Neural progenitor cell (in vitro differentiated cells): ENCODE measurements at regions not wholly inside any gene's neighbourhood (a gene's known extent, or its start where the extent isn't known, plus 50 kb on each side); places are given as distances from the start of the nearest gene placed in this dataset.

Source experiments
- DNase-seq: peaks from one replicate; pipeline ENCODE4 v3.0.0-alpha.2; 2016; ENCODE audit warnings: low spot score
- H2AFZ ChIP-seq: fragments of 200-600 bp; sonication (generic); replicated peaks from 2 replicates; pipeline ENCODE4 v1.6.1; 2016; ENCODE audit warnings: antibody characterized with exemption
- H3F3A ChIP-seq: fragments of 200-600 bp; sonication (generic); 2 replicates; pipeline ENCODE4 v1.6.1; 2016; ENCODE audit warnings: antibody characterized with exemption, low read depth
- H3K27ac ChIP-seq: fragments of 200-600 bp; sonication (generic); 2 replicates; pipeline ENCODE4 v1.5.1; 2016; ENCODE audit warnings: mild to moderate bottlenecking
- H3K27me3 ChIP-seq: fragments of 200-600 bp; sonication (generic); 2 replicates; pipeline ENCODE4 v1.6.1; 2016; ENCODE audit warnings: mild to moderate bottlenecking, moderate library complexity
- H3K36me3 ChIP-seq: fragments of 200-600 bp; sonication (generic); 2 replicates; pipeline ENCODE4 v1.5.1; 2016
- H3K4me1 ChIP-seq: fragments of 200-600 bp; sonication (generic); 2 replicates; pipeline ENCODE4 v1.6.1; 2016; ENCODE audit warnings: mixed run types
- H3K4me2 ChIP-seq: fragments of 200-600 bp; sonication (generic); 2 replicates; pipeline ENCODE4 v1.6.1; 2016
- H3K4me3 ChIP-seq: fragments of 200-600 bp; sonication (generic); 2 replicates; pipeline ENCODE4 v1.5.1; 2016
- H3K79me2 ChIP-seq: fragments of 200-600 bp; sonication (generic); 2 replicates; pipeline ENCODE4 v1.6.1; 2016; ENCODE audit warnings: low read depth
- H3K9ac ChIP-seq: fragments of 200-600 bp; sonication (generic); 2 replicates; pipeline ENCODE4 v1.6.1; 2016
- H3K9me3 ChIP-seq: fragments of 200-600 bp; sonication (generic); 2 replicates; pipeline ENCODE4 v1.5.1; 2016; ENCODE audit warnings: low read depth
- H4K20me1 ChIP-seq: fragments of 200-600 bp; sonication (generic); 2 replicates; pipeline ENCODE4 v1.6.1; 2016; ENCODE audit warnings: low read depth
- H3K27ac Mint-ChIP-seq: 3 replicates; pipeline ENCODE4 v1.8.0; 2021; ENCODE audit warnings: mixed read lengths
- H3K27me3 Mint-ChIP-seq: 2 replicates; pipeline ENCODE4 v1.8.0; 2022; ENCODE audit warnings: low read depth, mild to moderate bottlenecking, inconsistent platforms, moderate library complexity, mixed read lengths; ENCODE audit not compliant: insufficient read depth
- H3K36me3 Mint-ChIP-seq: 3 replicates; pipeline ENCODE4 v1.8.0; 2021; ENCODE audit warnings: mixed read lengths
- H3K4me1 Mint-ChIP-seq: 3 replicates; pipeline ENCODE4 v1.8.0; 2021; ENCODE audit warnings: mixed read lengths
- H3K4me3 Mint-ChIP-seq: 3 replicates; pipeline ENCODE4 v1.8.0; 2021; ENCODE audit warnings: mild to moderate bottlenecking, moderate library complexity, mixed read lengths
- H3K9me3 Mint-ChIP-seq: 3 replicates; pipeline ENCODE4 v1.8.0; 2020; ENCODE audit warnings: mixed read lengths
- EZH2 ChIP-seq: fragments of 200-600 bp; sonication (generic); IDR thresholded peaks from 2 replicates; pipeline ENCODE4 v1.6.1; 2017; ENCODE audit warnings: antibody characterized with exemption, mild to moderate bottlenecking, moderate library complexity
- EZH2phosphoT487 ChIP-seq: fragments of 200-600 bp; sonication (generic); IDR thresholded peaks from 2 replicates; pipeline ENCODE4 v1.6.1; 2017; ENCODE audit warnings: antibody characterized with exemption
- TF ChIP-seq, protein P1 (sequence below): fragments of 200-600 bp; sonication (generic); IDR thresholded peaks from 2 replicates; pipeline ENCODE4 v1.5.1; 2017; ENCODE audit warnings: antibody characterized with exemption, mild to moderate bottlenecking

DNA sequence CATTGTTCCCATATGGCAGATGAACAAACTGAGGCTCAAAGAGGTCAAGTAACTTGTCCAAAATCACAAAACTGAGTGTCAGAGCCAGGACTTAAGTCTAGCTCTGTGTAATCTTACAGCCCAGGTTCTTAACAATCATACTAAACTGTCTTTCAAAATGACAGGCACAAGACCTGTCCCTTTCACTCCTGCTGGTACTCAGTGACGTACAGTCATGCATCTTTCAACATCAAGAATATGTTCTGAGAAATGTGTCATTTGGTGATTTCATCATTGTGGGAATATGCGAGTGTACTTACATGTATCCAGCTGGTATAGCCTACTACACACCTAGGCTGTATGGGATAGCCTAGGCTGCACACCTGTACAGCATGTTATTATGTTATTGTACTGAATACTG is 646.8 kb upstream of the WWC1 start:
- H3K4me3 ChIP-seq = no peak overlapping the region
- H3K27ac ChIP-seq = no peak overlapping the region
- Mint-ChIP-seq H3K4me3 (no peak overlapping the region), H3K36me3 (peaks cover 2% of the 10 kb centered on the region), H3K27ac (no peak overlapping the region), H3K27me3 (no peaks in the 10 kb centered on the region), H3K4me1 (peaks cover 24% of the 10 kb centered on the region), H3K9me3 (no peaks in the 10 kb centered on the region)
- H3K9ac ChIP-seq = no peak overlapping the region
- no peak for DNase-seq
- H3K4me2 ChIP-seq = no peak overlapping the region
- no peaks in the 10 kb centered on the region for H3K9me3 ChIP-seq
- TF ChIP-seq EZH2phosphoT487 (no peak), EZH2 (no peak)
- TF ChIP-seq, protein P1, sequence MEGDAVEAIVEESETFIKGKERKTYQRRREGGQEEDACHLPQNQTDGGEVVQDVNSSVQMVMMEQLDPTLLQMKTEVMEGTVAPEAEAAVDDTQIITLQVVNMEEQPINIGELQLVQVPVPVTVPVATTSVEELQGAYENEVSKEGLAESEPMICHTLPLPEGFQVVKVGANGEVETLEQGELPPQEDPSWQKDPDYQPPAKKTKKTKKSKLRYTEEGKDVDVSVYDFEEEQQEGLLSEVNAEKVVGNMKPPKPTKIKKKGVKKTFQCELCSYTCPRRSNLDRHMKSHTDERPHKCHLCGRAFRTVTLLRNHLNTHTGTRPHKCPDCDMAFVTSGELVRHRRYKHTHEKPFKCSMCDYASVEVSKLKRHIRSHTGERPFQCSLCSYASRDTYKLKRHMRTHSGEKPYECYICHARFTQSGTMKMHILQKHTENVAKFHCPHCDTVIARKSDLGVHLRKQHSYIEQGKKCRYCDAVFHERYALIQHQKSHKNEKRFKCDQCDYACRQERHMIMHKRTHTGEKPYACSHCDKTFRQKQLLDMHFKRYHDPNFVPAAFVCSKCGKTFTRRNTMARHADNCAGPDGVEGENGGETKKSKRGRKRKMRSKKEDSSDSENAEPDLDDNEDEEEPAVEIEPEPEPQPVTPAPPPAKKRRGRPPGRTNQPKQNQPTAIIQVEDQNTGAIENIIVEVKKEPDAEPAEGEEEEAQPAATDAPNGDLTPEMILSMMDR = no peak
- H3K4me1 ChIP-seq = no peaks in the 10 kb centered on the region
- H3K36me3 ChIP-seq = no peaks in the 10 kb centered on the region
- no peaks in the 10 kb centered on the region for H4K20me1 ChIP-seq
- H2AFZ ChIP-seq = no peak overlapping the region
- no peaks in the 10 kb centered on the region for H3K27me3 ChIP-seq
- H3K79me2 ChIP-seq = no peaks in the 10 kb centered on the region
- H3F3A ChIP-seq = no peaks in the 10 kb centered on the region

DNA sequence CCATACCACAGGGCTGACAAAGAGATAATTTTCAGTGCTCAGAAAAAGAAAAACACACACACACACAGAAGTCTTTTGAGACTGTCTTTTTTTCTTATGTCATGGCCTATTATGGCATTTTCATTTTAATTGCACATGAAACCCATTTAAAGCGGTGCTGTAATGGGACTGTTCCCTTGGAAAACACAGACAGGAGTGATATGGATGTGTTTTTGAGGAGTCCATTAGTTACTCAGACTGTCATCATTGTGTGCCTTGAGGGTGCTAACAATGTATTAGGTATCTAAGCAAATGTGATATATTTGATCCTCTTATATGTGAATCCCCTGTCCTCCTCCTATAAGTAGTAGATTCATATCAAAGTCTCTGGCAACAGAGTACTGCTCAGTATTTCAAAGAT is 642.0 kb upstream of the WWC1 start:
- Mint-ChIP-seq H3K4me1 (peaks cover 14% of the 10 kb centered on the region), H3K27ac (no peak overlapping the region), H3K27me3 (peaks cover 2% of the 10 kb centered on the region), H3K9me3 (no peaks in the 10 kb centered on the region), H3K36me3 (peaks cover 16% of the 10 kb centered on the region), H3K4me3 (no peak overlapping the region)
- Histone ChIP-seq H3K27me3 (no peaks in the 10 kb centered on the region), H3K4me3 (no peak overlapping the region), H3K36me3 (no peaks in the 10 kb centered on the region), H3K9me3 (no peaks in the 10 kb centered on the region), H4K20me1 (no peaks in the 10 kb centered on the region), H3K4me1 (no peaks in the 10 kb centered on the region), H3K79me2 (no peaks in the 10 kb centered on the region), H3K27ac (no peak overlapping the region), H3K4me2 (no peak overlapping the region), H3F3A (no peaks in the 10 kb centered on the region), H3K9ac (no peak overlapping the region), H2AFZ (no peak overlapping the region)
- TF ChIP-seq, protein P1 = no peak
- no peak for TF ChIP-seq EZH2
- TF ChIP-seq EZH2phosphoT487 = no peak
- DNase-seq = no peak

DNA sequence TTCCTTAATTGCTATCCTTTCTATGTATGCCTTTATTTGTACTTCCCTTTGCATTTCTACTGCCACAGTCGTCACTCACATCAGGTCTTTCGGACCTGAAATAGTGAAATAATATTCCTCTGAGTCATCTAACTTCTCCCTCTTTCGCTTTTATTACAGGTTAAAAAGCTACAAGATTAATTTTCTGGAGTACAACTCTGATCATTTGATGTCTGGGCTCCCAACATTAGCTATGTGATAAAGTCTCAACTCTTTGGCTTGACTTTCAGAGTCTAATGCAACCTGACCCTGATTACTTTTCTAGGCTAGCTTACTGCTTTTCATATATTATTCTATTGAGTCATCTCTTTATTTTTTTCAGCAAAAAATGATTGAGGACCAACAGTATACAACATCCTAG is 638.8 kb upstream of the WWC1 start:
- no peak overlapping the region for H2AFZ ChIP-seq
- H3K27ac Mint-ChIP-seq = no peak overlapping the region

More for the DNA sequence above, 638.8 kb upstream of the WWC1 start:
- Mint-ChIP-seq H3K4me3 (no peak overlapping the region), H3K4me1 (peaks cover 19% of the 10 kb centered on the region), H3K36me3 (peaks cover 18% of the 10 kb centered on the region), H3K9me3 (no peaks in the 10 kb centered on the region), H3K27me3 (peaks cover 2% of the 10 kb centered on the region)
- DNase-seq = no peak
- Histone ChIP-seq H3K36me3 (no peaks in the 10 kb centered on the region), H4K20me1 (no peaks in the 10 kb centered on the region), H3K4me2 (no peak overlapping the region), H3K79me2 (no peaks in the 10 kb centered on the region), H3K27ac (no peak overlapping the region), H3K9me3 (no peaks in the 10 kb centered on the region), H3K27me3 (no peaks in the 10 kb centered on the region), H3K4me1 (peaks cover 12% of the 10 kb centered on the region), H3K9ac (no peak overlapping the region), H3K4me3 (no peak overlapping the region), H3F3A (no peaks in the 10 kb centered on the region)
- TF ChIP-seq EZH2phosphoT487 = no peak
- TF ChIP-seq, protein P1 = no peak
- TF ChIP-seq EZH2 = no peak
